ENCODE measurements at regions not wholly inside any gene's neighbourhood (a gene's known extent, or its start where the extent isn't known, plus 50 kb on each side); places are given as distances from the start of the nearest gene placed in this dataset.

- TF ChIP-seq, protein P1, sequence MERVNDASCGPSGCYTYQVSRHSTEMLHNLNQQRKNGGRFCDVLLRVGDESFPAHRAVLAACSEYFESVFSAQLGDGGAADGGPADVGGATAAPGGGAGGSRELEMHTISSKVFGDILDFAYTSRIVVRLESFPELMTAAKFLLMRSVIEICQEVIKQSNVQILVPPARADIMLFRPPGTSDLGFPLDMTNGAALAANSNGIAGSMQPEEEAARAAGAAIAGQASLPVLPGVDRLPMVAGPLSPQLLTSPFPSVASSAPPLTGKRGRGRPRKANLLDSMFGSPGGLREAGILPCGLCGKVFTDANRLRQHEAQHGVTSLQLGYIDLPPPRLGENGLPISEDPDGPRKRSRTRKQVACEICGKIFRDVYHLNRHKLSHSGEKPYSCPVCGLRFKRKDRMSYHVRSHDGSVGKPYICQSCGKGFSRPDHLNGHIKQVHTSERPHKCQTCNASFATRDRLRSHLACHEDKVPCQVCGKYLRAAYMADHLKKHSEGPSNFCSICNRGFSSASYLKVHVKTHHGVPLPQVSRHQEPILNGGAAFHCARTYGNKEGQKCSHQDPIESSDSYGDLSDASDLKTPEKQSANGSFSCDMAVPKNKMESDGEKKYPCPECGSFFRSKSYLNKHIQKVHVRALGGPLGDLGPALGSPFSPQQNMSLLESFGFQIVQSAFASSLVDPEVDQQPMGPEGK (CRISPR knock-in tag; IDR thresholded peaks at IDR 0.05; ENCODE audit: borderline replicate concordance) = no peak
- TF ChIP-seq ZFP30 (CRISPR knock-in tag; IDR thresholded peaks at IDR 0.05) = no peak
Observed at GRCh38 chr1:185404907-185405568, 88.0 kb upstream of the IVNS1ABP start.

All from SK-N-SH treated with all-trans-retinoic acid at 6 μM for 48 hours (cell line).